CD4-positive, alpha-beta T cell (primary cell): ENCODE measurements at regions not wholly inside any gene's neighbourhood (a gene's known extent, or its start where the extent isn't known, plus 50 kb on each side); places are given as distances from the start of the nearest gene placed in this dataset.

Source experiments
- ATAC-seq: fragments of 200-7000 bp; cut with Tn5 transposase; one replicate; pipeline ENCODE4 v1.10.0; 2022; ENCODE audit warnings: mild to moderate bottlenecking; ENCODE audit not compliant: poor library complexity
- CTCF ChIA-PET: fragments of 350-600 bp; sonication (Branson Sonifier 250); formaldehyde crosslinking; loops from one replicate; lab custom pipeline; 2021; ENCODE audit warnings: antibody characterized with exemption, inconsistent platforms; lab: Charles Lee
- POLR2A ChIA-PET: fragments of 350-600 bp; sonication (Branson Sonifier 250); formaldehyde crosslinking; loops from one replicate; lab custom pipeline; 2021; ENCODE audit warnings: antibody characterized with exemption, inconsistent platforms; lab: Charles Lee
- DNase-seq, 14 experiments: peaks; one replicate each; pipeline ENCODE4 v3.0.0-alpha.2; 2013 to 2020; ENCODE audit warnings: mixed read lengths in 2 of 14
- H3K27ac ChIP-seq, 2 donors: one replicate each; pipeline versions ENCODE4 v1.5.1 to v1.7.0; 2013; ENCODE audit warnings: low read length in 2 of 2, low read depth in 1 of 2, mild to moderate bottlenecking in 1 of 2
- H3K27me3 ChIP-seq, 2 experiments: 1 replicate in 1 of 2; 2 replicates in 1 of 2; pipeline versions ENCODE4 v1.6.1 to v1.7.0; 2013; ENCODE audit warnings: low read length in 2 of 2, control low read depth in 1 of 2, mild to moderate bottlenecking in 1 of 2, moderate library complexity in 1 of 2; ENCODE audit not compliant: insufficient read depth in 2 of 2, control insufficient read depth in 1 of 2
- H3K36me3 ChIP-seq: one replicate; pipeline ENCODE4 v1.6.1; 2013; ENCODE audit warnings: low read length, control low read depth; ENCODE audit not compliant: insufficient read depth
- H3K4me1 ChIP-seq: one replicate; pipeline ENCODE4 v1.6.1; 2013; ENCODE audit warnings: low read length, control low read depth; ENCODE audit not compliant: insufficient read depth
- H3K4me3 ChIP-seq: one replicate; pipeline ENCODE4 v1.5.1; 2013; ENCODE audit warnings: mild to moderate bottlenecking, low read length, moderate library complexity
- H3K9me3 ChIP-seq, 2 experiments: 1 replicate in 1 of 2; 2 replicates in 1 of 2; pipeline versions ENCODE4 v1.6.1 to v1.7.0; 2013; ENCODE audit warnings: low read length in 2 of 2, mild to moderate bottlenecking in 2 of 2, control low read depth in 1 of 2, moderate library complexity in 1 of 2; ENCODE audit not compliant: control insufficient read depth in 1 of 2, insufficient read depth in 1 of 2
- H3K27ac Mint-ChIP-seq: one replicate; pipeline ENCODE4 v1.8.0; 2020; ENCODE audit warnings: mixed read lengths
- H3K27me3 Mint-ChIP-seq: one replicate; pipeline ENCODE4 v1.8.0; 2021; ENCODE audit warnings: mixed read lengths
- H3K36me3 Mint-ChIP-seq: one replicate; pipeline ENCODE4 v1.8.0; 2021; ENCODE audit warnings: low read depth, mixed read lengths
- H3K4me1 Mint-ChIP-seq: one replicate; pipeline ENCODE4 v1.8.0; 2021; ENCODE audit warnings: low read depth, mixed read lengths
- H3K4me3 Mint-ChIP-seq: one replicate; pipeline ENCODE4 v1.8.0; 2020; ENCODE audit warnings: mild to moderate bottlenecking, mixed read lengths
- H3K9me3 Mint-ChIP-seq: one replicate; pipeline ENCODE4 v1.8.0; 2020; ENCODE audit warnings: mixed read lengths
- CTCF ChIP-seq: fragments of 200-600 bp; IDR thresholded peaks from one replicate; pipeline ENCODE4 v1.8.0; 2022; ENCODE audit warnings: antibody characterized with exemption, mild to moderate bottlenecking
- intact Hi-C, 2 experiments: fragments of 100-400 bp; cut with DNase I in 1 of 2; cut with micrococcal nuclease in 1 of 2; formaldehyde crosslinking; loops; one replicate each; pipeline versions ENCODE4 v1.15.1 to v1.9.0; 2023 to 2025; cut with DNase I, micrococcal nuclease

GRCh38 chr20:36099106-36099505 lies 55.4 kb upstream of the EPB41L1 start:
- Histone ChIP-seq H3K27ac (no peak overlapping the region), H3K27me3 (peaks cover 4 to 8% of the 10 kb centered on the region in 2 experiments), H3K4me3 (no peak overlapping the region), H3K36me3 (no peaks in the 10 kb centered on the region), H3K9me3 (no peaks in the 10 kb centered on the region), H3K4me1 (no peaks in the 10 kb centered on the region)
- intact Hi-C loops = loop anchor here in 1 of 2 experiments (10.0 kb wide), 1 partner anchor 216 kb away; no protein-coding TSS in a partner anchor
- Mint-ChIP-seq H3K27ac (no peak overlapping the region), H3K4me3 (no peak overlapping the region), H3K36me3 (no peaks in the 10 kb centered on the region), H3K9me3 (no peaks in the 10 kb centered on the region), H3K27me3 (peaks cover 8% of the 10 kb centered on the region), H3K4me1 (peaks cover 2% of the 10 kb centered on the region)
- TF ChIP-seq CTCF = no peak
- no peak for ATAC-seq
- CTCF ChIA-PET = no interaction called here
- DNase-seq = no peak
- POLR2A ChIA-PET = no interaction called here

GRCh38 chr20:36101192-36101591 lies 53.3 kb upstream of the EPB41L1 start:
- ATAC-seq = no peak
- no peaks in the 10 kb centered on the region for H3K4me1 Mint-ChIP-seq
- no peak overlapping the region for H3K27ac ChIP-seq
- ChIA-PET POLR2A (no interaction called here), CTCF (no interaction called here)
- no peak for DNase-seq
- no peaks in the 10 kb centered on the region for H3K27me3 ChIP-seq
- no peaks in the 10 kb centered on the region for H3K9me3 ChIP-seq
- H3K9me3 Mint-ChIP-seq = no peaks in the 10 kb centered on the region
- no peak overlapping the region for H3K27ac Mint-ChIP-seq
- H3K27me3 Mint-ChIP-seq = peaks cover 5% of the 10 kb centered on the region
- H3K4me1 ChIP-seq = no peaks in the 10 kb centered on the region
- H3K36me3 Mint-ChIP-seq = no peaks in the 10 kb centered on the region
- intact Hi-C loops = no loop called here
- H3K36me3 ChIP-seq = no peaks in the 10 kb centered on the region
- TF ChIP-seq CTCF = no peak
- H3K4me3 Mint-ChIP-seq = no peak overlapping the region
- H3K4me3 ChIP-seq = no peak overlapping the region

DNA sequence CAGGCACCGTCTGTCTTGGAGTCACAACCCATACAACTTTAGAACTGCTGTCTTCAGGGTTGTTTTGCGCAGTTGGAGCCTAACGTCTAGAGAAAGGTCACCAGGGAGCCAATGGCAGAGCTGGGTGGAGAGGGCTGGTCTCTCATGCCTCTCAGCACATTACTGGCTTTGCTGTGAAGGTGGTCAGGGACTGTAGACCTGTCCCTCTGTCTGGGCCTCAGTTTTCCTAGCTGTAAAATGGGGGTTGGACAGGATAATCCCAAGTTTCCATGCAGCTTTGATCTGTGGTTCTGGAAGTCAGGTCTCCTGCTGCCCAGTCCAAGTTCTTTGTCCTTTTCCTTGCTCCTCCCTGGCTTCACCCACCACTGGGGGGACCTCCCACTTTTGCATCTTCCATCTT lies 52.2 kb upstream of the EPB41L1 start:
- no peak overlapping the region for H3K4me3 ChIP-seq
- H3K27ac ChIP-seq = no peak overlapping the region
- Mint-ChIP-seq H3K4me3 (no peak overlapping the region), H3K4me1 (no peaks in the 10 kb centered on the region), H3K27me3 (no peaks in the 10 kb centered on the region), H3K36me3 (no peaks in the 10 kb centered on the region), H3K9me3 (no peaks in the 10 kb centered on the region), H3K27ac (no peak overlapping the region)
- H3K27me3 ChIP-seq = no peaks in the 10 kb centered on the region
- ChIA-PET CTCF (no interaction called here), POLR2A (interaction anchor here (1.4 kb wide), 1 partner anchor 9 kb away, joined by 4 read pairs; no protein-coding TSS in a partner anchor)
- H3K36me3 ChIP-seq = no peaks in the 10 kb centered on the region
- no peak for TF ChIP-seq CTCF
- DNase-seq (no peak), ATAC-seq (no peak)
- H3K4me1 ChIP-seq = no peaks in the 10 kb centered on the region
- no peaks in the 10 kb centered on the region for H3K9me3 ChIP-seq
- intact Hi-C loops = no loop called here
